SHP77 treated with DMSO at 0.1 percent for 48 hours (cell line): ENCODE measurements at regions not wholly inside any gene's neighbourhood (a gene's known extent, or its start where the extent isn't known, plus 50 kb on each side); places are given as distances from the start of the nearest gene placed in this dataset.

Source experiments
- DNase-seq: peaks from one replicate; lab custom pipeline; 2025; lab: John Stamatoyannopoulos, UW

DNA sequence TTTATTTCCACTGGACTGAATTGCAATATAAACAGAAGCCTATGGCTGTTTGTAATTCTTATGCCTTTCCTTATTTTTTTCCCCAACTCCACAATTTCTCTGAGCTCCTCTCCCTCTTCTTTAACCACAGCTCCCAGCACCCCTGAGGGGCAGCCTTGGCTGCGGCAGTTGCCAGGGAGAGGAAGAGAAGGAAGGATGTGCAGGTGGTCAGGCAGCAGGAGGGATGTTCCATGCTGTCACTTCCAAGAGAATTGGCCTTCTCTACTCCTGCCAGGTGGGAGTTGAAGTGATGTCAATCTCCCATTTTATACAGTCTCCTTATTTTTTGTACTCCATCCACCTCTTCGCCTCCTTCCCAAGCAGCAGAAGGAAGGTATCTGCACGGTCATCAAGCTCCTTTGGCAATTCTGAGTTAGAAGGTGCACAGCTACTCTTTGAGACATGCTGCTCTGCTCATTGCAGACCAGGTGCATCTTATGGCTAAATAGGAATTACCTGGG is 343.3 kb upstream of the RPS6KA3 start:
- no peak for DNase-seq

DNA sequence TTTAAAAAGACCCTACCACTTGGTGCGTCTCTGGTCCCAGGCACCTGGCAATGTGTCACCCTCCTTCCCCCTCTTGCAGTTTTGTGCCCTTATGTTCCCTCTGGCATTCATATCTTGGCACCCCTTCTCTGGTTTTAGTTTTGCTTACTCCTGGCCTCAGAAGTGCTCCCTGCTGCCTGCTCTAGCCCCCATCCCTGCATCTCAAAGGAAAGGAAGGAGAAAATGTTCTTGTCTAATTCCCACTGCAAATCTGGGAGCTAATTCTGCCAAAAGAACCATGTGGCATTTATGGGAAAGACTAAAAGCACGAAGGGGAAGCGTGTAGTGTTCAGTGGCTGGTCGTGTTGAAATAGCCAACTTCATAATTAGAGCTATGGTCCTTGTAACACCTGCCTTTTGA is 340.1 kb upstream of the RPS6KA3 start:
- no peak for DNase-seq

DNA sequence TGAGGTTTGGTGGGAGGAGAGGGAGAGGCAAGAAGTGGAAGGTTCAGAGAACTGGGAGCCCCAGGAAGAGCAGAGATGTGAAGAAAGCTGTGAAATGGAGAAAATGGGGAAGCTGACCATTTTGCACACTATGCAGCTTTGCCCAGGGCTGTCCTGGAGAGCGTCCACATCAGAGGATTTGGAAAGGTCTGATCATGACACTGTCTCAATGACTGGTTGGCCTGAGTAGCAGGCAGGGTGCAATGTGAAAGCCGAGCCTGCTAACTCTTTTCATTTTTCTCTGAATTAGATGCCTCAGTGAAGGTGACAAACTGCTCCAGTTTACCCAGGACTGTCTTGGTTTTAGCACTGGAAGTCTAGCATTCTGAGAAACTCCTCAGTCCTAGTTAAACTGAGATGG is 330.1 kb upstream of the RPS6KA3 start:
- DNase-seq, result no peak

DNA sequence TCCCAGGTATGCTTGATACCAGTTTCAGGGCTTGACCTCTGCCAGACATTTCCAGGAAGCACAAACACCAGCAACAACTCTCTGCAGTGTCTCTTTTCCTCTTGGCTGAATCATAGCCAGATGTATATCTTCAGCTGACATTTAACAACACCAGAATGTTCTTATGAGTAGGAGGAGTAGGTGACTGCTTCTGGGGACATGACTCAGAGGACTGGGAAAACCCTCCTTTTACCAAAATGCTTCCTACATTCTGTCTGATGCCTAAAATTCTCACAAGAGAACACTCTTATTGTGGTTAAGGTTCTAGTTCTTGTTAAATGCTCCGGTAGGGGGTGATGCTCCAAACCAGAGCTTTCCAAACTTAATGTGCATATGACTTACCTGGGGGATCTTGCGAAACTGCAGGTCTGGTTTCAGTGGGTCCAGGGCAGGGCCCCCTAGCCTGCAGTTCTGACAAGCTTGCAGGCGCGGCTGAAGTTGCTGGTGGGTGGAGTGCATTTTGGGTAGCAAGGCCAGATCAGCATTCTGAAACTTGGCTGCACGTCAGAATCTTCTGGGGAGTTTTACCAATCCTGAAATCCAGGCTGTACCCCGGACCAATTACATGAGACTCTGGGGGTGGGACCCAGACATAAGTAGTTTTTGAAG is 329.3 kb upstream of the RPS6KA3 start:
- no peak for DNase-seq

DNA sequence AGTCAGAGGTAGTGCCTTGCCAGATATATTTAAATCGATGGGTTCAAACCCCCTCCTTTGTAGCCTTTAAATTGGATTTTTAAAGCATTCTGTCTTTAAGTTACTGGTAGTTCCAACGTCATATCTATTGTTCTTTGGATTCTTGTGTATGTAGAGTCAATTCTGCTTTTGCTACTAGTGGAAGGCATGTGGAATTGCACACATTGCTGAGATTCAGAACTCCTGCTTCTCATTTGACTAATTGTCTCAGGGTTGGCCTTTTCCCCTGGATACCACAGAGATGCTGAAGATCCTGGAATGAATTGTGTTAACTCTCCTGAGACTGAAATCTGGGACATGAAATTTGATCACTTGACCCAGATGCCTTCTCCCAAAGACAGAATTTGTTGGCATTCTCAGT is 328.3 kb upstream of the RPS6KA3 start:
- DNase-seq, result no peak

GRCh38 chrX:20593836-20594235 is 327.1 kb upstream of the RPS6KA3 start:
- no peak for DNase-seq

DNA sequence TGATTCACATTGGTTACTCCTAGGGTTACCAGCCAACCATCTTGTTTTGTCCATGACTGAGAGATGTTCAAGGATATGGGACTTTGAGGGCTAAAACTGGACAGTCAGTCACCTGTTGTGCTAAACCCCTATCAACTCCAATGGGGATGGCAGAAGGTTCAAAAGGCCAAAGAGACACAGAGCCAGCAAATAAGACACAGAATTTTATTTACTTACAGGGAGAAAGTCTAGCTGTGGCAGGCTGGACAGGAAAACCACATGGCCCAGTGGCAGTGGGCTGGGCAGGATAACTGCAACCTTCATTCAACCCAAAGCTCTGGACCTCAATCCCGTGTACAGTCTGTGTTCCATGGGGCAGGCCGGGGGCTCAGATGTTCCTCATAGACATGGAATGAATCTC is 326.7 kb upstream of the RPS6KA3 start:
- no peak for DNase-seq

DNA sequence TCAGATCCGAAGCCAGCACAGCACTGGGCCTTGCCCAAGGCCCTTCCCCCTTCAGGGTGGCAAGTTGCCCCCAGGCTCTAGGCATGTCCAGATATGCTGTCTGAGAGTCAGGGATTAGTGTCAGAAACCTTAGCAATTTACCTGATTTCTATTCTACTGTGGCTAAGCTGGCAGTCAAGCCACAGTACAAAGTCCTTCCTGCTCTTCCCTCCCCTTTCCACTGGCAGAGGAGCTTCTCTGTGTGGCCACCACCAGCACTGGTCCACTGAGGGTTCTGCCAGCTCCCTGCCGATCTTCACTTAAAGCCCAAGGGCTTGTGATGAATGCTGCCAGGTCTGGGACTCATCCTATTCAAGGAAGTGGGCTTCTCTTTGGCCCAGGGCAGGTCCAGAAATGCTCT is 324.5 kb upstream of the RPS6KA3 start:
- no peak for DNase-seq

DNA sequence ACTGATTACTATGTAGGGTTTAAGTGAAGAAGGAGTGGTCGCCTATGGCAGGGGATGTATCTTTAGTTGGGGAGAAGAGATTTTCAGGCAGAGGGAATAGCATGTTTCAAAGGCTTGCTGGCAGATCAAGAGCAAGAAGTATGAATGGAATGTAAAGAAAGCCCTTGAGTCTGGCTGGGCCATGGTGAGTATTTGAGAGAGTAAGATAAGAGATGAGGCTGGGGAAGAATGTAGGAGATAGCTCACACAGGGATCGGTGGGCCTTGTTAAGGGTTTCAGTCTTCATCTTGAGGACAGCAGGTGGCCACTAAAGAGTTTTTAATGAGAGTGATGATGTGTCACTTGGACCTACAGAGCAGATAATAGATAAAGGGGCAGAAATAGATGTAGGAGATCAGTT is 319.1 kb upstream of the RPS6KA3 start:
- DNase-seq, result no peak

DNA sequence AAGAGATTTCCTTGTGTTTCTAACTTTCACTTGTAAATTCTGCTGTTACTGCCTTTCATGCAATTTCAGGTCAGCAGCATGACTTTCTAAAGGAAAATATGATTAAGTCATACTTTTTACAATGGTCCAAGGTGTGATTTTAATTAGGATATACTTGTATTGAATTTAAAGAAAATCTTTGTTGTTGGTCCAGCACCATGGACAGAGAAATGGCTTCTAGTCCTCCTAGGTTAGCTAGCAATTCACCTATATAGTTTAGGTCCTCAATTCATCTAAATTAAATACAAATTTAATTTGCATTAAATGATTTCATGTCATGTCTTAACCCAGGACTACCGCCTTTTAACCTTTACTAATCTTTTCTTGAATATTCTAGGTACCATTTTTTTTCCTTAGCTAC is 304.9 kb upstream of the RPS6KA3 start:
- no peak for DNase-seq

DNA sequence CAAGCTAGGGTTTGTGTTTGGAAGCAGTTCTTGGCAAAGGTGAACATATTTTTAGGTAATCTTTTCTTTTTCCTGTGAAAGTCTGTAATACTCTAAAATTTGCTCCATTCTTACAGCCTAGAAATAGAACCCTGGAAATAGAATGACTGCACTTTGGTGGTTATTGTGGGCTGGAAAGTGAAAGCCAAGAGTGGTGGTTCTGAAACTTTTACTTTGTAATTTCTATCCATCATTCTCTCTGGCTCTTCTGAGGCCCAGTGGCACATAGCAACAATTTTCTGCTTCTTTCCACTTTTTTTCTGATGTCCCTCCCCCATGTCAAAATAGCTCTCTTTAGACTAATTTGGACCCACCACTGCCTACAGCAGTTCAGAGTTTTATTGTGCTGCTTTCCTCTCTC is 300.4 kb upstream of the RPS6KA3 start:
- no peak for DNase-seq

- DNase-seq, result no peak
These were observed 280.9 kb upstream of the RPS6KA3 start for GRCh38 chrX:20547611-20548051.

GRCh38 chrX:20545538-20545937 is 278.8 kb upstream of the RPS6KA3 start:
- no peak for DNase-seq

DNA sequence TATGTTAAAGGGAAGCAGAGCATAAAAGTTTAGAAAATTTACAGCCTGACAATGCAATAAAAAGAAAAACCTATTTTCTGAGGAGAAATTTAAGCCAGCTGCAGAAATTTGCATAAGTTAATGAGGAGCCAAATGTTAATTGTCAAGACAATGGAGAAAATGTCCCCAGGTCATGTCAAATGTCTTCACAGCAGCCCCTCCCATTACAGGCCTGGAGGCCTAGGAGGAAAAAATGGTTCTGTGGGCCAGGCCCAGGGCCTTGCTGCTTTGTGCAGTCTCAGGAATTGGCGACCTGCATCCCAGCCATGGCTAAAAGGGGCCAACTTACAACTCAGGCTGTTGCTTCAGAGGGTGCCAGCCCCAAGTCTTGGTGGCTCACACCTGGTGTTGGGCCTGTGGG is 275.4 kb upstream of the RPS6KA3 start:
- no peak for DNase-seq

- no peak for DNase-seq
These were observed 272.3 kb upstream of the RPS6KA3 start for GRCh38 chrX:20538974-20539373.

DNA sequence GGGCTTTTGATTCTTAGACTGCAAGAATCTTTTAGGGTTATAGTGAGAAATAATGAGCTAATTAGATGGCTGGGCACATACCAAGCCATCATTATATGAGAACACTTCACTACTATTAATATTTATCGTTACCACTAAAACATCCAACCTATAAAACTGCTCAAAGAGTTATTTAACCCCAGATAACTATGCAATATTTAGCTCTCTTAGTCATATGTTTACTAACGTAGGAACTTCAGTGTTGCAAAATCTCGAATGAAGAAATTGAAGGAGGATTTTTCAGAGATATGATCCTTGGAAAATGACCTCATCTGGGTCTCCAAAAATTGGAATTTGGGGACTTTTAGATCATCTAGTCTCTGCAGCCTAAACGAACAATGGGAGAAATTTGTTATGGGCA is 265.0 kb upstream of the RPS6KA3 start:
- no peak for DNase-seq

DNA sequence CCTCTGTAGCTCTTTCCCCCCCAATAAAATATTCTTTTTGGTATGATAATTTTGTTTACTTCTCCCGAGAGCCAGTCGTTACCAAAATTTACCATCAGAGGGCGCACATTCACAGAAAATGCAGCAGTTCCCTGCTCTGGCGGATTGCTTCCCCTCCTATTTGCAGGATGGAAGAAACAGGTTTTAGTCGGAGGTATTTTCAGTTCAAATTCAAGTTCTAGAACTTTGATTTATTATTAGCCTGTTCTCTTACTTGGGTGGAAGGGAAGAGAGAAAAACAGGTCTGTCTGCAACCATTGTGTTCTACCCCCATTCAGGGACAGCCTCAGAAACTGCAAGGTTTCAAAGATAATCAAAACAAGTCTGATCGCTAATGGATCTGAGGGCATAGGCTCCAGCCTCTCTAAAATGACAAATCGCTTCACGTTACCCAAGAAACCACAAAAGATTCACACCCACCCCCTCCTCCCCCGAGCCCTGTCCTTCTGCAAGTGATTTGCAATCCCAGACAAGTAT is 263.8 kb upstream of the RPS6KA3 start:
- no peak for DNase-seq

GRCh38 chrX:20529711-20530110 is 263.0 kb upstream of the RPS6KA3 start:
- DNase-seq, result no peak

DNA sequence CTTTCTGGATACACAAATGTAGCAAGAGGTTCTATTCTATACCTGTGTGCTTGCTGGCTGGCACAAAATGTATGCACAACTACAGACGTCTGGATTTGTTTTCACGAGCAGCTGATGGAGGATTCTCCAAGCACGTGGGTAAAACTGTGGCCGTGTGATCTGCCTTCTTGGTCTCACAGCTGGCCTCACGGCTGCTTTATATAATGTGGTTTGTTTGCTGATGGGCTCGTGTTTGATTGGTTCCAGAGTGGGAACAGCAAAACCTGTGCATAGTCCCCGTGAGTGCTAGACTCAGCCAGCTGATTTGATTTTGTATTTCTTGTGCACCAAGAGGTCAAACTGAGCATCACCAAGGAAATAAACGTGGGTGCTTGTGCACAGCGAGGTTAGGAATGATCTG is 262.6 kb upstream of the RPS6KA3 start:
- no peak for DNase-seq

GRCh38 chrX:20527558-20528011 is 260.9 kb upstream of the RPS6KA3 start:
- no peak for DNase-seq

DNA sequence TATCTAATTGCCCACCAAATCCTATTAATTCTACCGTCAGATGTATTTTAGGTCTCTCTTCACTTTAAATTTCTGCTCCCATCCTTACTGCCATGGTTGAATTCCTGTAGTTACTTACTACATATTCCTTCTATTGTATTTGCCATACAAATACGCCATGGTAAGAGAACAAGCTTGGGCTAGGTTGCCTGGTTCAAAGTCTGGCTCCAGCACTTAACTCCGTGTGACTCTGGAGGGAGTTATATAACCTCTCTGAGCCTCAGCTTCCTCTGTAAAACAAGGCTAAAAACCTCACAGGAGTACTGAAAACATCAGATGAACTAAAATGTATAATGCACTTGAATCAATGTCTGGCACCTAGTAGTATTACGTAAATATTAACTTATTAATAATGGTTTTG is 260.3 kb upstream of the RPS6KA3 start:
- no peak for DNase-seq

DNA sequence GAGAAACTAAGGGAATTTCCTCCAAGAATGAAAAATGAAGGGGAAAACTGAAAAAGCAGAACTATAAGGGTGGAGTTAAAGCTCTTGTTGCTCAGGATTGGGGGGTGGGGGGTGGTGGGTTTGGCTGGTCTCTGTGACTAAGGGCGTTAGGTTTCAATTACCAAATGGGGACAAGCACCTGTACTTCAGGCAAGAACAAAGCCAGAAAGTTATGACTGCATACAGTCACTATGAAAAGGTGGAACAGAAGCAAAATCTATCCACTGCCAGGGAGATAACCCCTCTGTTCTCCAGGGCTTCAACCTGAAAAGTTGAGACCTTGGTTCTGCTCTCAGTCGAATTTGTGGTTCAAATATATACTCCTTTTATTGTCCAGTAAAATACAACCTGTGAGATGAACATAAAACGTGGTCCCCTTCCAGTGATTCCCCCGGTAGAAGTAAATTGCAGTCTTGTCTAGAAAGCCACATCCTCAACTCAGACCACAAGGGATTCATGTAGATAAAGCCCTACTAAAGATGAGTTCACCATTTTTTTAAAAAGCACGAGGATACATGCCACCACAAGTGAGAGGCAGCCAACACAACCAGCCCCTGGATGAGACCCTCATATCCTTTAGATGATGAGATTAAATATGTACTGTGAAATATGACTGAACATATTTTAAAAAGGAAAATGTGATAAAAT is 257.1 kb upstream of the RPS6KA3 start:
- no peak for DNase-seq

DNA sequence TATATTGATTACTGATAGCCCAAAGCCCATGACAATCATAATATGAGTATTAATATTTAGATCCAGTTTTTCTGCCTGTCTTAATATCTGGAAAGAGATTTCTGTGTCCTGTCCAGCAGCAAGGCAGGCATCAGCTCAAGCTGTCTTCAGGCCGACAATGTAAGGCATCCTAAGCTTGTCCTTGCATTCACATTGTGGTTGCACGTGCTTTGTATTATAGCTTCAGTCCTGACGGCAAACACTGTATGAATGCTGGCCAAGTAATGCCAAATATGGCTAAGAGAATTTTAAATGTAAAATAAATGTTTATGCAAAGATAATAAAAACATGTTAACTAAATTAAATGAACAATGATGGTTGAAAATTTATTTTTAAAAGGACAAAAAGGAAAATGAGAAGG is 255.7 kb upstream of the RPS6KA3 start:
- no peak for DNase-seq

- no peak for DNase-seq
These were observed 254.5 kb upstream of the RPS6KA3 start for GRCh38 chrX:20521222-20521621.
